IMR-90 (cell line): ENCODE measurements at regions not wholly inside any gene's neighbourhood (a gene's known extent, or its start where the extent isn't known, plus 50 kb on each side); places are given as distances from the start of the nearest gene placed in this dataset.

Experiments used
- ATAC-seq: fragments of 200-7000 bp; cut with Tn5 transposase; 2 replicates; pipeline ENCODE4 v1.9.1; 2020; ENCODE audit warnings: low read depth, mild to moderate bottlenecking, moderate library complexity
- BruUV-seq: library from RNA; stranded (reverse); fragments of 400-500 nt; replicated peaks from 2 replicates; lab custom pipeline; 2021; lab: Mats Ljungman, UMichigan
- CTCF ChIA-PET: fragments of 300-600 bp; formaldehyde crosslinking; extraction: SDS; loops from one replicate; lab custom pipeline; 2021; ENCODE audit warnings: antibody characterized with exemption; lab: Yijun Ruan, JAX
- POLR2A ChIA-PET: fragments of 300-600 bp; sonication (Branson Sonifier 250); formaldehyde crosslinking; loops from one replicate; lab custom pipeline; 2022; ENCODE audit warnings: antibody characterized with exemption; ENCODE audit not compliant: unreplicated experiment; lab: Charles Lee
- DNase-seq: peaks from one replicate; pipeline ENCODE4 v3.0.0; 2013
- H2AFZ ChIP-seq: replicated peaks from 2 replicates; pipeline ENCODE3; 2013; ENCODE audit warnings: low read length, mild to moderate bottlenecking; ENCODE audit not compliant: poor library complexity
- H2AK5ac ChIP-seq: 2 replicates; pipeline ENCODE4 v1.6.1; 2013; ENCODE audit warnings: low read depth, low read length, inconsistent platforms
- H2AK9ac ChIP-seq: replicated peaks from 2 replicates; pipeline ENCODE3; 2013; ENCODE audit warnings: mild to moderate bottlenecking, low read depth, low read length, moderate library complexity; ENCODE audit not compliant: poor library complexity
- H2BK120ac ChIP-seq: 2 replicates; pipeline ENCODE4 v1.6.1; 2013; ENCODE audit warnings: low read depth, low read length, inconsistent platforms
- H2BK15ac ChIP-seq: 3 replicates; pipeline ENCODE4 v1.6.1; 2013; ENCODE audit warnings: low read depth, low read length, inconsistent platforms
- H2BK20ac ChIP-seq: 2 replicates; pipeline ENCODE4 v1.6.1; 2013; ENCODE audit warnings: low read depth, mild to moderate bottlenecking, inconsistent platforms, low read length, moderate library complexity
- H2BK5ac ChIP-seq: 2 replicates; pipeline ENCODE4 v1.6.1; 2013; ENCODE audit warnings: mild to moderate bottlenecking, low read depth, low read length, inconsistent platforms; ENCODE audit not compliant: poor library complexity, severe bottlenecking
- H3K14ac ChIP-seq: replicated peaks from 2 replicates; pipeline ENCODE4 v1.6.1; 2013; ENCODE audit warnings: low read depth, low read length, inconsistent platforms
- H3K18ac ChIP-seq: 2 replicates; pipeline ENCODE4 v1.6.1; 2013; ENCODE audit warnings: low read depth, low read length, control low read depth
- H3K23ac ChIP-seq: 2 replicates; pipeline ENCODE4 v1.6.1; 2013; ENCODE audit warnings: low read depth, low read length, inconsistent platforms
- H3K27ac ChIP-seq: 2 replicates; pipeline ENCODE4 v1.5.1; 2013; ENCODE audit warnings: mild to moderate bottlenecking, control low read depth, low read length; ENCODE audit not compliant: insufficient read depth
- H3K27me3 ChIP-seq: 2 replicates; pipeline ENCODE4 v1.6.1; 2013; ENCODE audit warnings: low read length; ENCODE audit not compliant: control insufficient read depth, insufficient read depth
- H3K36me3 ChIP-seq: 2 replicates; pipeline ENCODE4 v1.6.1; 2013; ENCODE audit warnings: low read length, mixed read lengths; ENCODE audit not compliant: control insufficient read depth, insufficient read depth
- H3K4ac ChIP-seq: 2 replicates; pipeline ENCODE4 v1.6.1; 2013; ENCODE audit warnings: low read depth, low read length, inconsistent platforms
- H3K4me1 ChIP-seq: 2 replicates; pipeline ENCODE4 v1.6.1; 2013; ENCODE audit warnings: low read length, mixed read lengths; ENCODE audit not compliant: control insufficient read depth, insufficient read depth
- H3K4me2 ChIP-seq: 2 replicates; pipeline ENCODE4 v1.6.1; 2013; ENCODE audit warnings: low read depth, mild to moderate bottlenecking, control low read depth, low read length, moderate library complexity
- H3K4me3 ChIP-seq: 2 replicates; pipeline ENCODE4 v1.5.1; 2013; ENCODE audit warnings: low read depth, mild to moderate bottlenecking, control low read depth, low read length, moderate library complexity; ENCODE audit not compliant: insufficient read depth
- H3K56ac ChIP-seq: 2 replicates; pipeline ENCODE4 v1.6.1; 2013; ENCODE audit warnings: low read length, inconsistent platforms; ENCODE audit not compliant: insufficient read depth; ENCODE audit errors: extremely low read depth
- H3K79me1 ChIP-seq, 2 experiments: 2 replicates each; pipeline ENCODE4 v1.6.1; 2013; ENCODE audit warnings: low read length in 2 of 2, inconsistent platforms in 1 of 2, low read depth in 1 of 2
- H3K9ac ChIP-seq: 2 replicates; pipeline ENCODE4 v1.6.1; 2013; ENCODE audit warnings: low read depth, low read length, control low read depth
- H3K9me1 ChIP-seq: 2 replicates; pipeline ENCODE4 v1.6.1; 2013; ENCODE audit warnings: low read length, inconsistent platforms; ENCODE audit not compliant: insufficient read depth
- H3K9me3 ChIP-seq: 2 replicates; pipeline ENCODE4 v1.6.1; 2013; ENCODE audit warnings: low read length; ENCODE audit not compliant: control insufficient read depth, insufficient read depth
- H4K20me1 ChIP-seq: 2 replicates; pipeline ENCODE4 v1.6.1; 2013; ENCODE audit warnings: low read length, inconsistent platforms; ENCODE audit not compliant: insufficient read depth
- H4K5ac ChIP-seq: 2 replicates; pipeline ENCODE4 v1.6.1; 2013; ENCODE audit warnings: mild to moderate bottlenecking, low read depth, low read length, control low read depth
- H4K8ac ChIP-seq, 2 experiments: 2 replicates each; pipeline ENCODE4 v1.6.1; 2013; ENCODE audit warnings: low read depth in 2 of 2, low read length in 2 of 2, control low read depth in 1 of 2, inconsistent platforms in 1 of 2
- H4K91ac ChIP-seq: 2 replicates; pipeline ENCODE4 v1.6.1; 2013; ENCODE audit warnings: low read depth, low read length, inconsistent platforms; ENCODE audit not compliant: insufficient read depth
- BHLHE40 ChIP-seq: fragments of 150-350 bp; IDR thresholded peaks from 2 replicates; pipeline ENCODE4 v1.6.1; 2016; ENCODE audit warnings: mild to moderate bottlenecking, low read depth, low read length
- CEBPB ChIP-seq: IDR thresholded peaks from 2 replicates; pipeline ENCODE4 v1.6.1; 2012; ENCODE audit warnings: low read depth, low read length, improper control_type of control experiment
- CHD1 ChIP-seq: IDR thresholded peaks from 2 replicates; pipeline ENCODE4 v1.6.1; 2012; ENCODE audit warnings: low read depth, low read length, improper control_type of control experiment
- FOS ChIP-seq: fragments of 150-350 bp; IDR thresholded peaks from 2 replicates; pipeline ENCODE4 v1.6.1; 2016; ENCODE audit warnings: low read depth, low read length
- MAFK ChIP-seq: IDR thresholded peaks from 2 replicates; pipeline ENCODE4 v1.6.1; 2012; ENCODE audit warnings: low read depth, low read length, improper control_type of control experiment
- MAZ ChIP-seq: IDR thresholded peaks from 2 replicates; pipeline ENCODE4 v1.6.1; 2012; ENCODE audit warnings: low read depth, mild to moderate bottlenecking, low read length, improper control_type of control experiment, moderate library complexity, borderline replicate concordance
- MXI1 ChIP-seq: IDR thresholded peaks from 2 replicates; pipeline ENCODE4 v1.6.1; 2012; ENCODE audit warnings: low read depth, mild to moderate bottlenecking, low read length, moderate library complexity, borderline replicate concordance
- NFE2L2 ChIP-seq: fragments of 150-350 bp; IDR thresholded peaks from 2 replicates; pipeline ENCODE4 v1.6.1; 2016; ENCODE audit warnings: low read depth, mild to moderate bottlenecking, low read length
- POLR2A ChIP-seq: IDR thresholded peaks from 2 replicates; pipeline ENCODE4 v1.6.1; 2012; ENCODE audit warnings: mild to moderate bottlenecking, low read depth, low read length
- RCOR1 ChIP-seq: IDR thresholded peaks from 2 replicates; pipeline ENCODE4 v1.6.1; 2012; ENCODE audit warnings: mild to moderate bottlenecking, low read length, improper control_type of control experiment; ENCODE audit not compliant: insufficient replicate concordance
- RFX5 ChIP-seq: IDR thresholded peaks from 2 replicates; pipeline ENCODE4 v1.8.0; 2012; ENCODE audit warnings: low read depth, mild to moderate bottlenecking, low read length, moderate library complexity
- SMC3 ChIP-seq: fragments of 150-350 bp; IDR thresholded peaks from 2 replicates; pipeline ENCODE4 v1.6.1; 2016; ENCODE audit warnings: low read depth, mild to moderate bottlenecking, antibody characterized with exemption, low read length, moderate library complexity
- WGBS, 2 experiments: methylation state at CpG; one replicate each; pipeline versions ENCODE4 v1.1.5 to v1.1.7; 2013; ENCODE audit warnings: missing lambda C conversion rate in 2 of 2; ENCODE audit not compliant: insufficient read length in 1 of 2; ENCODE audit errors: extremely low coverage in 2 of 2; 5-methylcytosine and 5-hydroxymethylcytosine counted together
- dilution Hi-C: fragments of 300-500 bp; cut with HindIII; formaldehyde crosslinking; loops from one replicate; pipeline ENCODE4 v1.14.3; 2018; ENCODE audit warnings: low sequenced_read_pairs; ENCODE audit not compliant: unreplicated experiment
- in situ Hi-C: fragments of 300-500 bp; cut with MboI; formaldehyde crosslinking; loops from 3 replicates; pipeline ENCODE4 v1.14.3; 2019; ENCODE audit warnings: low sequenced_read_pairs, inconsistent platforms, mixed read lengths
- intact Hi-C: fragments of 100-400 bp; cut with micrococcal nuclease; formaldehyde crosslinking; loops from 2 replicates; pipeline ENCODE4 v1.10.0; 2022
- TF ChIP-seq, protein P1 (sequence below): fragments of 150-350 bp; IDR thresholded peaks from 2 replicates; pipeline ENCODE4 v1.6.1; 2016; ENCODE audit warnings: low read depth, mild to moderate bottlenecking, low read length, moderate library complexity, borderline replicate concordance
- TF ChIP-seq, protein P2 (sequence below): conservative IDR thresholded peaks from 2 replicates; pipeline ENCODE4 v1.5.1; 2012; ENCODE audit warnings: mild to moderate bottlenecking, low read depth, low read length, improper control_type of control experiment
- TF ChIP-seq, protein P3 (sequence below): fragments of 150-350 bp; IDR thresholded peaks from 2 replicates; pipeline ENCODE4 v1.6.1; 2017; ENCODE audit warnings: mild to moderate bottlenecking, antibody characterized with exemption, low read length, low read depth

DNA sequence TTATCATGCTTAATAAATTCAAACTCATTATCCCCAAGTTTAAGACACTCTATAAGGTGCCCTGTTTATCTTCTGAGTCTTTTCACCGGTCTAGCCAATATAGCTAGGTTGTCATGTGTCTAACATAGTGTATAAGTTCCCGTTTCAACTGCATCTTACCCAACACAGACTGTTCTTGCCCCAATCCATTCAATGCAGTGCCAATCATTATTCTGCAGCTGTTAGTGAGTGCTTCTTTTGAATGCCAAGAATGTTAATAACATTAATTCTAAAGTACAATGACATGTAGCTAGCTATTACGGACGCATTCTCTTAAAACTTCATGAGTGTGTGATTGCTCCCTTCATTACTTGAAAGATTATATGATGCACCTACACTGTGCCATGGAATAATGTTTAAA is 646.4 kb upstream of the NR2F2 start:
- ChIA-PET CTCF (interaction anchor here (0.5 kb wide), 1 partner anchor 631 kb away, joined by 3 read pairs; no protein-coding TSS in a partner anchor), POLR2A (no interaction called here)
- Histone ChIP-seq H2AFZ (no peak overlapping the region), H3K27ac (no peak overlapping the region), H4K5ac (peak overlapping the region; percentile 80; the same call in 1 of the 2 replicates), H2BK20ac (peak overlapping the region; percentile 22; the same call in 1 of the 2 replicates), H4K91ac (no peak overlapping the region), H3K23ac (no peak overlapping the region), H3K4me1 (peaks cover 5% of the 10 kb centered on the region), H3K27me3 (no peaks in the 10 kb centered on the region), H3K4me3 (no peak overlapping the region), H2BK5ac (peak overlapping the region; percentile 66), H3K18ac (peak overlapping the region; percentile 69; the same call in 1 of the 2 replicates), H3K9ac (no peak overlapping the region), H4K8ac (peak overlapping the region in 1 of 2 experiments; percentile 40; a peak in 1 of 4 replicates), H2BK120ac (peak overlapping the region; percentile 61; the same call in 1 of the 2 replicates), H3K79me1 (no peaks in the 10 kb centered on the region), H4K20me1 (no peaks in the 10 kb centered on the region), H3K36me3 (no peaks in the 10 kb centered on the region), H3K9me1 (no peaks in the 10 kb centered on the region; the same call in 1 of the 2 replicates), H2BK15ac (peak overlapping the region; percentile 84; the same call in 1 of the 3 replicates), H3K9me3 (no peaks in the 10 kb centered on the region), H2AK9ac (no peak overlapping the region), H3K14ac (peak overlapping the region; percentile 12; the same call in 1 of the 2 replicates), H2AK5ac (peak overlapping the region; percentile 61; the same call in 1 of the 2 replicates), H3K4ac (peak overlapping the region; percentile 49; the same call in 1 of the 2 replicates), H3K56ac (no peak overlapping the region), H3K4me2 (no peak overlapping the region)
- DNase-seq (no peak), ATAC-seq (no peak)
- dilution Hi-C loops (no loop called here), in situ Hi-C loops (no loop called here), intact Hi-C loops (no loop called here)
- no peak for TF ChIP-seq RCOR1
- TF ChIP-seq MAZ = no peak
- no peak for TF ChIP-seq RFX5
- TF ChIP-seq CHD1 = no peak
- TF ChIP-seq MXI1 = no peak
- TF ChIP-seq, protein P1, sequence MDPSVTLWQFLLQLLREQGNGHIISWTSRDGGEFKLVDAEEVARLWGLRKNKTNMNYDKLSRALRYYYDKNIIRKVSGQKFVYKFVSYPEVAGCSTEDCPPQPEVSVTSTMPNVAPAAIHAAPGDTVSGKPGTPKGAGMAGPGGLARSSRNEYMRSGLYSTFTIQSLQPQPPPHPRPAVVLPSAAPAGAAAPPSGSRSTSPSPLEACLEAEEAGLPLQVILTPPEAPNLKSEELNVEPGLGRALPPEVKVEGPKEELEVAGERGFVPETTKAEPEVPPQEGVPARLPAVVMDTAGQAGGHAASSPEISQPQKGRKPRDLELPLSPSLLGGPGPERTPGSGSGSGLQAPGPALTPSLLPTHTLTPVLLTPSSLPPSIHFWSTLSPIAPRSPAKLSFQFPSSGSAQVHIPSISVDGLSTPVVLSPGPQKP = no peak
- TF ChIP-seq CEBPB = no peak
- TF ChIP-seq NFE2L2 = no peak
- TF ChIP-seq BHLHE40 = no peak
- TF ChIP-seq MAFK = no peak
- TF ChIP-seq, protein P2, sequence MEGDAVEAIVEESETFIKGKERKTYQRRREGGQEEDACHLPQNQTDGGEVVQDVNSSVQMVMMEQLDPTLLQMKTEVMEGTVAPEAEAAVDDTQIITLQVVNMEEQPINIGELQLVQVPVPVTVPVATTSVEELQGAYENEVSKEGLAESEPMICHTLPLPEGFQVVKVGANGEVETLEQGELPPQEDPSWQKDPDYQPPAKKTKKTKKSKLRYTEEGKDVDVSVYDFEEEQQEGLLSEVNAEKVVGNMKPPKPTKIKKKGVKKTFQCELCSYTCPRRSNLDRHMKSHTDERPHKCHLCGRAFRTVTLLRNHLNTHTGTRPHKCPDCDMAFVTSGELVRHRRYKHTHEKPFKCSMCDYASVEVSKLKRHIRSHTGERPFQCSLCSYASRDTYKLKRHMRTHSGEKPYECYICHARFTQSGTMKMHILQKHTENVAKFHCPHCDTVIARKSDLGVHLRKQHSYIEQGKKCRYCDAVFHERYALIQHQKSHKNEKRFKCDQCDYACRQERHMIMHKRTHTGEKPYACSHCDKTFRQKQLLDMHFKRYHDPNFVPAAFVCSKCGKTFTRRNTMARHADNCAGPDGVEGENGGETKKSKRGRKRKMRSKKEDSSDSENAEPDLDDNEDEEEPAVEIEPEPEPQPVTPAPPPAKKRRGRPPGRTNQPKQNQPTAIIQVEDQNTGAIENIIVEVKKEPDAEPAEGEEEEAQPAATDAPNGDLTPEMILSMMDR = no peak
- TF ChIP-seq, protein P3, sequence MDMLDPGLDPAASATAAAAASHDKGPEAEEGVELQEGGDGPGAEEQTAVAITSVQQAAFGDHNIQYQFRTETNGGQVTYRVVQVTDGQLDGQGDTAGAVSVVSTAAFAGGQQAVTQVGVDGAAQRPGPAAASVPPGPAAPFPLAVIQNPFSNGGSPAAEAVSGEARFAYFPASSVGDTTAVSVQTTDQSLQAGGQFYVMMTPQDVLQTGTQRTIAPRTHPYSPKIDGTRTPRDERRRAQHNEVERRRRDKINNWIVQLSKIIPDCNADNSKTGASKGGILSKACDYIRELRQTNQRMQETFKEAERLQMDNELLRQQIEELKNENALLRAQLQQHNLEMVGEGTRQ = no peak
- TF ChIP-seq POLR2A = no peak
- TF ChIP-seq FOS = no peak
- TF ChIP-seq SMC3 = no peak
- no TSS peak for BruUV-seq
- WGBS, 2 experiments = no CpG with 5 or more reads among the region's 4 CpGs
